Activated CD8-positive, alpha-beta T cell treated with anti-CD3 and anti-CD28 coated beads for 36 hours (primary cell): ENCODE measurements at regions not wholly inside any gene's neighbourhood (a gene's known extent, or its start where the extent isn't known, plus 50 kb on each side); places are given as distances from the start of the nearest gene placed in this dataset.

Experiments
- ATAC-seq: fragments of 200-7000 bp; cut with Tn5 transposase; one replicate; pipeline ENCODE4 v1.10.0; 2021; ENCODE audit warnings: mild to moderate bottlenecking, moderate library complexity
- CTCF ChIA-PET: fragments of 350-600 bp; sonication (Branson Sonifier 250); formaldehyde crosslinking; loops from one replicate; lab custom pipeline; 2021; ENCODE audit warnings: antibody characterized with exemption; lab: Charles Lee
- POLR2A ChIA-PET: fragments of 350-600 bp; sonication (Branson Sonifier 250); formaldehyde crosslinking; loops from one replicate; lab custom pipeline; 2021; ENCODE audit warnings: antibody characterized with exemption; lab: Charles Lee
- DNase-seq: peaks from one replicate; pipeline ENCODE4 v3.0.0-alpha.2; 2020
- H3K27ac Mint-ChIP-seq: one replicate; pipeline ENCODE4 v1.8.0; 2021; ENCODE audit warnings: mild to moderate bottlenecking, mixed read lengths
- H3K27me3 Mint-ChIP-seq: one replicate; pipeline ENCODE4 v1.8.0; 2021; ENCODE audit warnings: mixed read lengths
- H3K36me3 Mint-ChIP-seq: one replicate; pipeline ENCODE4 v1.8.0; 2021; ENCODE audit warnings: low read depth, mixed read lengths
- H3K4me1 Mint-ChIP-seq: one replicate; pipeline ENCODE4 v1.8.0; 2021; ENCODE audit warnings: low read depth, mixed read lengths
- H3K4me3 Mint-ChIP-seq: one replicate; pipeline ENCODE4 v1.8.0; 2021; ENCODE audit warnings: mild to moderate bottlenecking, moderate library complexity, mixed read lengths
- H3K9me3 Mint-ChIP-seq: one replicate; pipeline ENCODE4 v1.8.0; 2021; ENCODE audit warnings: mixed read lengths
- CTCF ChIP-seq: fragments of 200-600 bp; IDR thresholded peaks from one replicate; pipeline ENCODE4 v1.8.0; 2022; ENCODE audit warnings: antibody characterized with exemption, mild to moderate bottlenecking
- intact Hi-C: fragments of 100-400 bp; cut with micrococcal nuclease; formaldehyde crosslinking; loops from one replicate; pipeline ENCODE4 v1.10.0; 2022

- Mint-ChIP-seq H3K36me3 (no peaks in the 10 kb centered on the region), H3K9me3 (no peaks in the 10 kb centered on the region), H3K27ac (no peak overlapping the region), H3K4me1 (no peaks in the 10 kb centered on the region), H3K4me3 (no peak overlapping the region), H3K27me3 (peaks cover 3% of the 10 kb centered on the region)
- TF ChIP-seq CTCF = no peak
- POLR2A ChIA-PET = no interaction called here
- CTCF ChIA-PET = no interaction called here
- DNase-seq (no peak), ATAC-seq (no peak)
- intact Hi-C loops = no loop called here
Observed at GRCh38 chr12:109653890-109654289, 59.7 kb upstream of the FAM222A start.

- intact Hi-C loops = no loop called here
- ATAC-seq = no peak
- TF ChIP-seq CTCF = no peak
- no peak overlapping the region for H3K27ac Mint-ChIP-seq
- ChIA-PET POLR2A (no interaction called here), CTCF (no interaction called here)
- no peaks in the 10 kb centered on the region for H3K4me1 Mint-ChIP-seq
- DNase-seq = no peak
- H3K9me3 Mint-ChIP-seq = no peaks in the 10 kb centered on the region
- no peak overlapping the region for H3K4me3 Mint-ChIP-seq
- H3K36me3 Mint-ChIP-seq = no peaks in the 10 kb centered on the region
- H3K27me3 Mint-ChIP-seq = peaks cover 3% of the 10 kb centered on the region
Observed at GRCh38 chr12:109654357-109654756, 59.3 kb upstream of the FAM222A start.

- CTCF ChIA-PET = interaction anchor here (1.3 kb wide), 1 partner anchor 14 kb away, joined by 3 read pairs; no protein-coding TSS in a partner anchor
- intact Hi-C loops = no loop called here
Observed at GRCh38 chr12:109655578-109655977, 58.0 kb upstream of the FAM222A start.

GRCh38 chr12:109656743-109657142, 56.9 kb upstream of the FAM222A start:
- no peaks in the 10 kb centered on the region for H3K36me3 Mint-ChIP-seq
- ATAC-seq (no peak), DNase-seq (no peak)
- ChIA-PET POLR2A (no interaction called here), CTCF (no interaction called here)
- H3K27me3 Mint-ChIP-seq = peaks cover 3% of the 10 kb centered on the region
- no peak overlapping the region for H3K27ac Mint-ChIP-seq
- intact Hi-C loops = no loop called here
- no peak overlapping the region for H3K4me3 Mint-ChIP-seq
- no peak for TF ChIP-seq CTCF
- H3K4me1 Mint-ChIP-seq = no peaks in the 10 kb centered on the region
- no peaks in the 10 kb centered on the region for H3K9me3 Mint-ChIP-seq

More at GRCh38 chr12:109655578-109655977, 58.0 kb upstream of the FAM222A start:
- DNase-seq = no peak
- POLR2A ChIA-PET = no interaction called here
- Mint-ChIP-seq H3K27me3 (peaks cover 3% of the 10 kb centered on the region), H3K9me3 (no peaks in the 10 kb centered on the region), H3K4me3 (no peak overlapping the region), H3K4me1 (no peaks in the 10 kb centered on the region), H3K36me3 (no peaks in the 10 kb centered on the region), H3K27ac (no peak overlapping the region)
- no peak for ATAC-seq
- no peak for TF ChIP-seq CTCF

GRCh38 chr12:109663795-109664194, 49.8 kb upstream of the FAM222A start:
- Mint-ChIP-seq H3K36me3 (no peaks in the 10 kb centered on the region), H3K27ac (no peak overlapping the region), H3K4me3 (no peak overlapping the region), H3K9me3 (no peaks in the 10 kb centered on the region), H3K4me1 (no peaks in the 10 kb centered on the region), H3K27me3 (peaks cover 9% of the 10 kb centered on the region)
- ATAC-seq (no peak), DNase-seq (no peak)
- ChIA-PET CTCF (no interaction called here), POLR2A (no interaction called here)
- intact Hi-C loops = no loop called here
- no peak for TF ChIP-seq CTCF
